HG03139 (cell line): ENCODE measurements at regions not wholly inside any gene's neighbourhood (a gene's known extent, or its start where the extent isn't known, plus 50 kb on each side); places are given as distances from the start of the nearest gene placed in this dataset.
A peak's percentile ranks its signal among the peaks of the same experiment; 100 is the strongest.

Source experiments
- ATAC-seq: cut with Tn5 transposase; IDR thresholded peaks from one replicate; pipeline ENCODE4 v1.9.1; 2021; ENCODE audit not compliant: unreplicated experiment

DNA sequence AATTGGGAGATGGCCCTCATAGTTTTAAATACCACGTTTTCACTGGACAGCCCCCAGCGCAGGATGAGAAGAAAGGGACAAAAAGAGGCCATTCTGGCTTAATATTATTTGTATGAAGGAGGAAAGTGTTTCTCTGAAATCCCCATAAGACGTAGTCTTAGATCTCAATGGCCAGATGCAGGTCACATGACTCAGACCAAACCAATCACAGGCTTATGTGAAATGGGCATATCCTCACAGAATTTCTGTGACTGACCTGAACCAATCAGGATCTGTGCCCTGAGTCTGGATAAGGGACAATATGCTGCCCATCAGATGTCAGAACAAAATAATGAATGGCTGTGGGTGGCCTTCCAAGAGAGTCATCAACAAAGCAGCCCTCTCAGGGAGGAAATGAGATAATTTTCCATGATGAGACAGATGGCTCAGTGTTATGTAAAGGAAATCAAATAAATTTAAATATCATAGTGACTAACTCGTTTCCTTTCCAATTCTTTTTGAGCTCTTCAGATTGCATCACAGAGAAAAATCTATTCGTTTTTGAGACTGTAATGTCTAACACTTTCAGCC is 1009.5 kb upstream of the TMEM132C start:
- no peak for ATAC-seq

DNA sequence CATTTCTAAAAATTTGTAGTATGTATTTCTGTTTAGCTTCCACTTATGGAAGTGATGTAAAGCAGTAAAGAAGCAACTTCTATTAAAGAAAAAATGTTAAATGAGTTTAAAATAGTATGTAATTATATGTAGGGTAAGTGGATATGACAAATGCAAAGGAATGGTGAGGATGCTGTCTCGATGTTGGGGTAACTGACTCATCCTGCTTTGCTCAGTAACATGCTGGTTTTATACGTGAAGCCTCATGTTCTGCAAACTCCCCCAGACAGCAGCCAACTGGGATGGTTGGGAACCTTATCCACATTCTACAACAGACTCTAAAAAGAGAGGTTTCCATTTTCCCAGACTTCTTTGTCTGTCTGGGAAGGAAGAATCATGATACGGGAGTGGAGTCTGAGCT is 1006.4 kb upstream of the TMEM132C start:
- no peak for ATAC-seq

DNA sequence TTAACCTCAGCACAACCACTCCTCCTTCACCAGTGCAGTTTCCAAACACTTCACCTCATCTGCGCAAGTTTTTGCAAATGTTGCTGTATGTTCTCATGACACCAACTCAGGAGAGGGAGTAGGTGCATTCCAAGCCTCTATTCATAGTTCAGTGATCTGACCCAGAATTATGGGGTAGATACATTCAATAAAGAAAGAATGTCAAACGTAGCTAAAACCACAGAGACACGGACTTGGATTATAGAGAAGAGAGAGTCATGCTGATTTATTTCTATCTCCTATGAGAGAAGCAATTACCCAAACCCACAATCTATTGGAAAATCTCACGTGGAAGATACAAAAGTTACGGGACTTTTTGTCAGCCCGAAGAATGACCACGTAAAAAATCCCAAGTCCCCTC is 1006.0 kb upstream of the TMEM132C start:
- no peak for ATAC-seq

DNA sequence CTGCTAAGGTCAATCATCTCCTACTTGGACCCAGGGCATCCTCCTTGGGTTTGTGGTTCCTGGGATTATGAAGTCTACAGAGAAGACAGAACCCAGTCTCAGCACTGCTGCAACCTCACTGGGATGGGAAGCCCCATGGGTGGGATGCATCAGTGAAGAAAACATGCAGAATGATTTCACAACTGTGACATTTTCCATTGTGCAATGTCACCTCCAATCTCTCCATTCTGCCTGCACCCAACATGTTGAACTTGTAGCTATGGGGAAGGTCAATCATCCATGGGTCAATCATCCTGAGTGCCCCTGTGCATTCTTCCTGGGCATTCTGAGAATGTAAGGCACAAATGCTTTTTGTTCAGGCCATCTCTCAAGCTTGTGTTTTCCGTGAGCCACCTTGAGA is 1004.4 kb upstream of the TMEM132C start:
- ATAC-seq, result no peak

DNA sequence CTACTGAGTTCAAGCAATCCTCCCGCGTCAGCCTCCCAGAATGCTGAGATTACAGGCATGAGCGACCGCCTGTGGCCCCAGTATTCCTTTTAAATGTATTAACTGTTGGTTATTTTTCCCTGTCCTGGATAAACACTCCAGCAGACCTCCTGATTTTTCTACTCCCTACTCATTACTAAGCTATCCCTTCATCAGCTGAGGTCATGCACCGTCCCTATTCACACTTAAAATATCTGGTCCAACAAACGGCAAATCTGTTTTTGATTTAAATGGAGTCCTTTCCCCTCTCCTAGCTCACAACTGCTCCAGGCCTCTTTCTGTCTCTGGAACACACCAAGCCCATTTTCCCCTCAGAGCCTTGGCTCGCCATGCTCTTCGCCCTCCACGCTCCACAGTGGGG is 1003.3 kb upstream of the TMEM132C start:
- ATAC-seq, result no peak

DNA sequence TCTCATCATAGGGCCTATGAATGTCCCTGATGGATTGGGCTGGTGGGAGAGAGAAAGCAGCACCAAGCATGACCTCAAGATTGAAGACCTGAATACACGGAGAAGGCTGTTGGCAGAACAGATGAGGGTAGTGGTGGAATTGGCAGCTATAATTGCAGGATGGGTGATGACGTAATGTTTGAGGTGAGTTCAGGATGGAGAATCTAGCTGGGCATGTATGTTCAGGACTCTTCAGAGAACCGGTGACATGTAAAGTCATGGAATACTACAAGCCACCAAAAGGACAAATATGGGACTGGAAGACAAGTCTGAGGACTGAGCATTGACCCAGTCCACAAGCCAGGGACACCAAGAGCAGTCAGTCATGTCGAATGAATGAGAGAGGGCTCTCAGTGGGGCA is 999.8 kb upstream of the TMEM132C start:
- ATAC-seq, result no peak

DNA sequence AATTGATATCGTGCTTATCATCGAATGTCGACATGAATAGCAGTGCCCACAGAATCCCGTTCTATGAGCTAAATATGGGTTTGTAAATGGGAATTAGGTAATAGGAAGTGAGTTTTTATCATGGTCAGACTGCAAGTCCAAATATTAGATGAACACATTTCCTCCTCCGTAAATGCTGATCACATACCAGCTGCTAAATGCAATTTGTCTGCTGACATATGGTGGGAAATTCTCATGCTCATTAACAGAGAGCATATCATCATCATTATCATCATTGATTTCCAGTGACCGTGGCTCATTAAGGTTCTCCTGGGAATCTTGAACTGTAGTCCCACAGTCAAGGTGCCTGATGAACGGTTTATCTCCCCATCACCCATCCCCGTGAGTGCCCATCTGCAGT is 998.8 kb upstream of the TMEM132C start:
- ATAC-seq, result no peak

DNA sequence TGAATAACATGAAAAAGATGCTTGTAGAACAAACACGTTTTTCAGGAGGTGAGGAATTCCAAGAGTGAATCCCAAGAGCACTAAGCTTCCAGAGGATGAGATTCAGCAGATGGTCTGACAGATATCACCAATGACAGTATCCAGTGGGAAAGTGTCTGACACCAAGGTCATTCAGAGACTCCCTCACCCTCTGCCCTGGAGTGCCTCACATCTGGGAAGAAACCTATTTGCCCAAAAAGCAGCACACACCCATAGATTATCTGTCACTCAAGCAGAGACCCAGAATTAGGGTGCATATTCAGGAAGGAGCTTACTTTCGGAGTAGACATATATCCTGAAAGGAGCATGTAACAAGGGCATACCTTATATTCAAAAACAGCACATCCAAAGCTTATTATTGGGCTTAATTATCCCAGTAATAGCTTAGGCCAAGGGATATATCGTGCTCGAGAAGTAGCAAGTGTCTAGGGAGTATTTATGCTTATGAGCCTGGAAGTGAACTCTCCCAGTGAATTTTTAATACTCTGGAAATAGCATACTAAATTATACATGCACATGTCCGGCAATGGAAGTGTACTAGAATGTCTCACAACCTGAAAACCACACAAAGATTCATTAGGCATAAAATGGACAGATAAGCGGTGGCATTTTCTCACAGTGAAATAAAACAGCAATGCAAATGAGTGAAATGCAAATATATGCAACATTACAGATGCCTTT is 998.1 kb upstream of the TMEM132C start:
- ATAC-seq, result no peak

DNA sequence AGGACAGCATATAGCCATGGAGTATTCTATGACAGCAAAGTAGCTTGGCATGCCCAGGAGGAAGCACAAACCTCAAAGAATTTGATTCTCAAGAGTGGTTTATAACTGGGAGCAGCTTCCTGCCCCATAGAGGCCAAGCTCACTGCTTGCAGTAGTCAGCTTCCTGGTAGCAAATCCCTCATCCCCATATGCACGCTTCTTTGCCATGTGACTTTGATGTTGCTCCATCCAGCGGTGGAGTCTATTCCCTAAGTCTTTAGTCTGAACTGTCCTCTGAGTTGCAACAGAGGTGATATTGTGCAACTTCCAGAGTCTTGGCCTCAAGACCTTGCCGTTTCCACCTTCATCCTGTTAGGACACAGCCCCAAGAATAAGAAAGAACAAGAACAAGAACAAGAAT is 996.8 kb upstream of the TMEM132C start:
- ATAC-seq, result no peak

DNA sequence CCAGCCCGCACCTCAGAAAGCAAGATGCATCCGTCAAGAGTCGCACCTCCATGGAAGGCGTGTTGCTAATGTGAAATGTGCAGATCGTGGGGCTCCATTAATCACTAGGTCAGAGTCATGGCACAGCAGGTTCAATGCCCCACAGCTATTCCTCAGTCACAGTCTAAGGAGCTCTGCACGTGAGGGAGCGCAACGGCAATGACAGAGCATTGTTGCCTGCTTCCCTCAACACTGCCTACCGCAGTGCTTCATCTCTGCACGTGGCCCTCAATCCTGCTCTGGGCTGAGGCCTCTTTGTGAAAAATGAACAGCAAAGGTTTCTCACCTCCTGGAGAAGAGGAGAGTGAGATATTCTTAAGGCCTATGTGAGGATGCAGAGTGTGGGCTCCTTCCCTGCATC is 995.2 kb upstream of the TMEM132C start:
- ATAC-seq, result no peak

DNA sequence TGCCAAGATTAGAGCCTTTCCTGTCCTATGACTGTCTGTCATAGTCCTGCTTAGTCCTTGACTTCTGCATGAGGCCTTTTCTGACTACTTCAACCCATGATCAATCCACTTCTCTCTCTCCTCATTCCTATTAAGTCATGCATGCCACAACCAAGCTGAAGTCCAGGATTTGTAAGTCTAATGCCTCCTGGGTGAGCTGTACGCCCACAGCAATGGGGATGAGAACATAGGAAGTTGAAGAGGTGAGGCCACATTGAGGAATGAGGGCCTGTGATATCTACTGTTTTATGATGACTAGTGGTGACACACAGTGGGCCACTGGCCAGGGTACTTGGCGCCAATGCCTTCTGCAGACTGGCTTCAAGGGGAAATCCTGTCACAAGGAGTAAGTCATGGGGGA is 994.1 kb upstream of the TMEM132C start:
- ATAC-seq, result no peak

DNA sequence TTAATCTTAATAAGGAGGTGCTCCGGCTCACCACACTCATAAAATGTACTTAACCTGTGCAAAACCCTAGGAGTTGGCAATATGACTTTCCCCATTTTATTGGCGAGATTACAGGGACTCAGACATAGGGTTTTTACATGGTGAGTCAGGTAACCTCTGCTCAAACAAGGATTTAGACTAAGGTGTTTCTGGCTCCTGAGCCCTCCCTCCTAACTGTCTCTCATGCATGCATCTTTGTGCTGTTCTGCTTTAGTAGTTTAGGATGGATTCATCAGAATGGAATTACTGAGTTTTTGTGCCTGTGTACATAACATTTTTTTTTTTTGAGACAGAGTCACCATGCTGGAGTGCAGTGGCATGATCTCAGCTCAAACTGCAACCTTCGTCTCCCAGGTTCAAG is 993.3 kb upstream of the TMEM132C start:
- ATAC-seq, result no peak

DNA sequence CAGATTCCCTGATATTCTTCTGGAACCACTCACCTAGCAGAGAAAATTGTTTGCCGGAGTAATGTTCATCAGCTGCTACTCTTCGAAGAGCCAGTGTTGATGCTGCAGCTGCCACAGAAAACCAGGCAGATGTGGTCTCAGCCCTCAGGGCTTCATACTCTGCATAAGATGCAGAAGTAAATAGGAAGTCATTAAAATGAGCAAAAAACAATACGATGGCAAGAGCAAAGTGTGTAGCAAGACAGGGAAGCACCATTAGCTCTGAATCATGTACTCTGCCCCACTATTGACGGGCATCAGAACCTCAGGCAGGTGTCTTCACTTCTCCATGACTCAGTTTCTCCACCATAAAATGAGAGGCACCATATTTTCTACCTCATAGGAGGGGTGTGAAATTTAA is 991.6 kb upstream of the TMEM132C start:
- ATAC-seq, result no peak

DNA sequence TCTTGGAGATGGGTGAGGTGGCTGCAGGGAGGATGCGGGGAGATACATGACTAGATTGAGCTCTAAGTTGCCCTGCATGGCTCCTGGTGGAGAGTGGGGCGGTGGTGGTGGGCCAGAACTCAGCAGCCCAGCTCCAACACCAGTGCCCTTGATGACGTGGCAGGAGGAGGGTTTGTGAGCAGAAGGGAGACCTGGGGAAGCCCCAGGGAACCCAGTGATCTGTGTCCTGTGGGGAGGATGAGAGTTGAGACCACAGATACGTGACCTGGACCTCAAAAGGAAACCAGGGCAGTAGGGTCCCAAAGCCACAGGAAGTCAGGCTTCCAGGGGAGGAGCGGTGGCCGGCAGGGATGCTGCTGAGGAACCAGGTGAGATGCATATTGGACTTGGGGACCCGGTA is 989.1 kb upstream of the TMEM132C start:
- peak; percentile 47 for ATAC-seq

DNA sequence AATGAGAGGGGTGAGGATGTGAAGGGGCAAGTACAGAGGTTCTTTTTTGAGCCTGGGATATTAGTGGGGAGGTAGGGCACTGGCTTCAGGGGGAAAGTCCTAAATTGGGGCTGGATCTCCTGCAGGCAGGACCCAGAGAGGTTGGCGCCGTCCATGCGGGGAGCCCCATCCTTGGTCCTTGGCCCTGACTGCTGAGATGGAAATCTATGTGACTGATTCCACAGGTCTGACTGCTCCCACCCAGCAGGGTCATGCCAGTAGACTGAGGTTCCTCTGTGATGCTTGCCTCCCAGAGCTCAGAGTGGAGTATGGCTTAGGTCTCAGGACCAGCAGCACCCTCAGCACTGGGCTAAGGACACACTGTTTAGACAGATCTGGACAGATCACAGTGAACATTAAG is 988.6 kb upstream of the TMEM132C start:
- ATAC-seq, result no peak

DNA sequence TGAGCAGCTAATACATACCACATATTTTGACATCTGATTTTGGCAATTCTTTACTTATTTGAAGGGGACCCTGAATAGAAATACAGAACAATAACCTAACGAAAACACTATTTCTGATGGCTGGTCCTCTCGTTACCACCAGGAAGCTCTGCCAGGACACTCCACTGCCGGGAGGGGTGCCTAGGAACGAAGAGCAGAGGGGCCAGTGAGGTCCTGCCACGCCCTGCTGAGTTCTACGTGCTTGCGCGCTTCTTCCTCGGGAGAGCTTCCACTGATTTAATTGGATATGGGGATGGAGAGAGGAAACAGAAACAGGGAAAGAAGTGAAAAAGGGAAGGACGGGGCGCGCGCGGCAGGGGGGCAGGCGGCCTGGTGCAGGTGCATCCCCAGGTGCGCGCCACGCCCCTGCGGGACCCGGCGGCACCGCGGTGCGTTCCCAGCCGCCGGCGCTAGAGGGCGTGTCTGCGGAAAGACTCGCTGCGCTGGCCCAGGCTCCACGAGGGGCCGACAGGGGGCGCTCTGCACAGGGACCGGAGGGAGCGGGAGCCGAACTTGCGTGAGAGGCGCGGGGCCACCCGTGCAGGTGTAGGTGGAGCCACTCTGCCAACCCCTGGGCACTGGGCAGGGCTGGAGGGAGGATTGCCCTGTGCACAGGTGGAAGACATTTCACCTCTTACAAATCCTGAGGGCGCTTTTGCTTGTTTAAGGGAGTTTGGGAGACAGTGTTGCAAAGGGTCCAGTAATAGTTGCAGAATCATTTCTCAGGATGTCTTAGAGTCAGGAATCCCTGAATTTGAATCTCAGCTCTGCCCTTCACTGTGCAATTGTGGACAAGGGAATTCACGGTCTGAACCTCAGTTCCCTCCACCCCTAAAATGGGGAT is 986.3 kb upstream of the TMEM132C start:
- no peak for ATAC-seq

DNA sequence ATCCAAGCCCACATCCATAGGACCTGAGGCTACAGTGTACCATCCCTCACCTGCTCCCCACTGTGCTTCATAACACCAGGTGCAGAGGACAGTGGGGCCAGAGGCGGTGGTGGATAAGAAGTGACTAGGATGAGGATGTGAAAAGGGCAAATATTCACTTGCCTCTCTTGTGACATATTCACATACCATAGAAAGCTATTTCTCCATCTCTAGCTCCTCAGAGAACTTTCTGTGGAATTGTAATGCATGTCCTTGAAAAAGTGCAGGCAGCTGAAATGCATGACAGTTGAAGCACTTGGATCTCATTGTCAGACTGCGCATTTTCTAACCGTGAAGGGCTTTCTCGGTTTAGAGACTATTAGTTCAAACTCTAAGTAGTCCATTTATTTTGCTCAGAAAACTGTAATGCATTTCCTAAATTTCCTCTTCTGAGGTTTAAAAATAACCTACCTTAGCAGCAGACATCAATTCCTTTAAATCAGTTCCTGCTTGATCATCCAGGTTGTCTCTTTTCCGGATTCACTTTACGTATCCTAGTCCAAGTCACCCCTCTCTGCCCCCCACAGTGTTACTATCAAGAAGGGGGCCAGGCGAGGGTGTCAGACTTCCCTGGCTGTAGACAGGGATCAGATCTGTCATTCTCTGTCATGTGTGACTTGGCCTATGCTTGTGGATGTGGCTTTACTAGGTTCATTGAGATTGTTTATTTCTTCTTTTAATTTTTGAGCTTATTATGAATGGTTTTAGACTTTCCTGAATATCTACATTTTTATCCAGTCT is 984.0 kb upstream of the TMEM132C start:
- ATAC-seq, result no peak

DNA sequence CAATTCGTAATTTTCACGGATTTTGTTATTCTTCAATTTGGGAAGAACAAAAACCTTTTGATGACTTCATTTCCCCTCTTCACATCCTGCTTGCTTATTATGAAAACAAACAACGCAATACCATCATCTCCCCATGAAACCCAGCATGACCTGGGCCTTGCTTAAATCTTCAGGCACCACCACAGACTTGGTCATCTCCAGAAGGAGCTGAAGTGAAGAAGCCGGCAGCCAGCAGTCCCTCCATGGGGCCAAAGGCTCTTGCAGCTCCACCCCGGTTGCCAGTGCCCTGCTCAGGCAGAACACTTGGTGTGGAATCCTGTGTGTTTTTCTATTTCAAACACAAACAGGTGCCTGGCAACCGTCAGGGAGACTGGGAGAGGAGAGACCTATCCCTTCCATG is 982.9 kb upstream of the TMEM132C start:
- no peak for ATAC-seq

DNA sequence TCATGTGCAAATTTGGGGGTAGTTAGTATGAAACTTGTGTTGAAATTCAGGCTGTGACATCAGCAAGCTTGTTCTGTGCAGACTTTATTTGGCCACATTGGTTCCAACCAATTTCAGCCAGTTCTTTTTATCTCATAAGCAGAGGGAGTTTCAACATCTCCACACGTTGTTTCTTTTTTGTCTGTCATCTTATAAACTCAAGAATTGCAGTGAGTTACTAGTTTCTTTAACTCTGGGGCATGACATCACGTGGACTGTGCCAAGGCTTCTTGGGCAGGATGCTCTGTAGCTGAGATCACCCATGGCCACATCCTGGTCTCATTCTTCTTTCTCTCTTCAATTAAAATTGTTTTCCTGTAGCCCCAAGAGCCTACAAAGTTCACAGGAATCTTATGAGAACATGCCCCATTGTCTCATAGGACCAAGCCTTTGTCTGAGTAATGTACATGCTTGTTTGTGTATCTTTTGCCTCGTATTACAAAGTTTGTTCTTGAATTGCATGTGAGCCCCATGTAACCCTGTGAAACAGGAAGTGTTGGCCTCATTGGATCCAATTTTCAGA is 982.0 kb upstream of the TMEM132C start:
- no peak for ATAC-seq

DNA sequence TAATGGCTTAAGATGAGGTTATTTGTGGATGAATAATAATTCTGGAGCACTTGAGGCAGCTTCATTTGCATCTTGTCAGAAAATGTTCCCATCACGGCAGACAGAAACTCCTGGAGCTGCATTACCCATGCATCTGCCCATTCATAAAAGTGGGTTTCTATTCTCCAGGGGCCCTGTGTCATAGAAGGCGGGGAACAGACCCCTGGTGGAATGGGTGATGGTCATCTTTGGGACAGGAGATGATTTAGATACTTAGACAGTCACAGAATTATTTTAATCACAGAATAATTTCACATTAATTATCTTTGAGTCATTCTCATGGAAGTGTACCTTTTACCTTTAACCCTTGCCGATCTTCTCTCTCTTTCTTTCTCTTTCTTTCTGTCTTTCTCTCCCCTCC is 980.7 kb upstream of the TMEM132C start:
- ATAC-seq, result no peak

DNA sequence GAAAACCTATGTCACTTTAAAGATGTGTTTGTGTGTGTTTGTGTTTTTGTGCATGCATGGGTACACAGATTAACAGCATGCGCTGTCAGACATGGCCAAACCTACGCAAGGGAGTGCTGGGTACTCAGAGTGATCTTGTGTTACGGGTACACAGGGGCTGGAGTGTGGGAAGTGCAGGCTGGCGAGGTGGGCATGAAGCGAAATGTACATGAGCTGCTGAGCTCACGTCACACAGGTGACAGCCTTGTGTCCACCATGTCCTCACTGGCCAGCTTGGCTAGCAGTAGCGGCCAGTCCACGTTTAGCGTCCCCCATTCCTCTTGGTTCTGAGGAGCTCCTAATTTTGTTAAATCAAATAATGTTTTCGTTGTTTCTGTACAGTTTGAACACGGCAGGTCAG is 979.7 kb upstream of the TMEM132C start:
- no peak for ATAC-seq
